NCI-H2107 treated with DMSO at 0.1 percent for 48 hours (cell line): ENCODE measurements at regions not wholly inside any gene's neighbourhood (a gene's known extent, or its start where the extent isn't known, plus 50 kb on each side); places are given as distances from the start of the nearest gene placed in this dataset.
"Not testable (repeated sequence)": the region's sequence is repeated elsewhere in the genome, so short reads cannot be mapped to it uniquely, and the experiment has no call there.

ENCODE experiments used
- DNase-seq: peaks from one replicate; lab custom pipeline; 2025; ENCODE audit not compliant: unreplicated experiment; lab: John Stamatoyannopoulos, UW

DNA sequence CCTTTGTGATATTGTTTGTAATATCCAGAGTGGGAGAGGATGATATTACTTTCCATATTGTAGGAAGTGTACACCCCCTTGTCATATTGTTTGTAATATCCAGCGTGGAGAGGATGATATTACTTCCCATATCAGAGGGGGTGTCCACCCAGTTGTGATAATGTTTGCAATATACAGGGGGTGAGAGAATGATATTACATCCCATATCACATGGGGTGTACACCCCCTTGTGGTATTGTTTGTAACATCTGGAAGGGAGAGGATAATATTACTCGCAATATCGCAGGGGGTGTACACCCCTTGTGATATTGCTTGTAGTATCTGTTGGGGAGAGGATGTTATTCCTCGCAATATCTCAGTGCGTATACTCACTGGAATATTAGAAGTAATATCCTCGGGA lies 61.5 kb downstream of the PRSS23 start:
- DNase-seq = no peak

- DNase-seq = no peak
Observed at GRCh38 chr11:86863476-86863875, 63.1 kb downstream of the PRSS23 start.

- DNase-seq = no peak
Observed at GRCh38 chr11:86865436-86865835, 65.1 kb downstream of the PRSS23 start.

DNA sequence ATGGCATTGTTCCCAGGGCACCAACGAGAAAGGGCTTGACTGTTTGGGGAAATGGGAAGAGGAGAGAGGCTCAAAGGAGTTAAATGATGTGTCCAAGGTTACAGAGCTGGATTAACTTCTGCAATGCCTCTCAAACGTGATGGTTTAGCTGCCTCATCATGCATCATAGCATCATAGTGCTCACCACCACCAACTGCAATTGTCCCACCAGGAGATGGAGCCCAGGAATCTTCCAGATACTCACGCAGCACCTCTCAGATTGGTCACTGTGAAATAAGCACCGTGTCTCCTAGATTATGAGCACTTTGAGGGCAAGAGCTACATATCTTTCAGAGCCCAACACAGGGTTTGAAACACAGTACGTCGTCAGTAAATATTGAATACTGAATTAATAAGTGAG lies 69.2 kb downstream of the PRSS23 start:
- no peak for DNase-seq

- peak; percentile 20 for DNase-seq
Observed at GRCh38 chr11:86869966-86870570, 69.7 kb downstream of the PRSS23 start.

- DNase-seq = no peak
Observed at GRCh38 chr11:86873573-86874083, 73.3 kb downstream of the PRSS23 start.

DNA sequence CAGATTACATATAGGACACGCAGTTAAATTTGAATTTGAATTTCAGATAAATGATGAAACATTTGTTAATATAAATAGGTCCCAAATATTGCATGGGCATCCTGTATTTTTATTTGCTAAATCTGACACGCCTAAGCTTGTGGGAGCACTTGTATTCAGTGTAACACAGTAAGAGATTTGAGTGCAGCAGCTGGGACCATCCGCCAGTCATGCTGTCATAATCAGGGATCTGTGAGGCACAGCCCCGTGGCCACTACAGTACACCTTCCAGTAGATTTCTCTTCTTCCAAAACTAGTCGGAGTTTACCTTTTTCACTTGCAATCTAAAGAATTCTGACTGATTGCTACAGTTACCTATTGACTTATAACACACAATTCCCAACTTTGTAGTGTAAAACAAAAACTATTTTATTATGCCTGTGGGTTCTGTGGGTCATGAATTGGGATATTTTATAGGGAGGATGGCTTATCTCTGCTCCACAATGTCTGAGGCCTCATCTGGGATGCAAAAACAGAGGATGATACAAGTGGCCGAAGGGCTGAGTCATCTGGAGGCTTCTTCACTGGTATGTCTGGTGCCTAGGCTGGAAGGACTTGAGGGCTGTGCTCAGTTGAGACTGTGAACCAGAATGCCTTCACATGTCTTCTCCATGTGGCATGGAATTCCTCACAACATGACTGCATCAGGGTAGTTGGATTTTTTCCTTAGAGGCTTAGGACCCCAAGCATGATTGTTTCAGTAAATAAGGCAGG lies 74.1 kb downstream of the PRSS23 start:
- DNase-seq = no peak

DNA sequence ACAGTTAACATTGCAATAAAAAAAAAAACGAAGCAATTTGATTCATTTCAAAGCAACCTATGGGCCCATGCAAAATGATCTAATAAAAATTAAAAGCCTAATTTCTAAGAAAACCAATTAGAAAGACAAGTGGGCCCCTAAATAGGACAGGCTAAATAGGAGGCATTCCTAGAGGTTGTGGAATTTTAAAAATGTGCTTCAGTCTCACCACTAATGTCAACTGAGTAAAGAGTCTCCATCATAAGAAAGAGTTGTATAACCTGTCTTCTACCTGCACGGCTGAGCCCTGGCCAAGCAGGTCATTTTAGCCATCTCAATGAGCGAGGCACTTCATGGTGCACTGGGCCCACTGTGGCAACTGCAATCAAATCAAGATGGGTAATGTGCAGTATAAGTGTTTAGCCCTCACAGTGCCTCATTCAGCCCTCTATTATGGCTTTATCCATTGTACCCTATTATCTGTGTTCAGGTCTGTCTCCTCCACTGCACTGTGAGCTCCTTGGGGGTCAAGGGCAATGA lies 76.4 kb downstream of the PRSS23 start:
- no peak for DNase-seq

GRCh38 chr11:86877503-86877902 lies 77.2 kb downstream of the PRSS23 start:
- DNase-seq = no peak

GRCh38 chr11:86879241-86879640 lies 76.0 kb downstream of the FZD4 start:
- DNase-seq = not testable (repeated sequence)

DNA sequence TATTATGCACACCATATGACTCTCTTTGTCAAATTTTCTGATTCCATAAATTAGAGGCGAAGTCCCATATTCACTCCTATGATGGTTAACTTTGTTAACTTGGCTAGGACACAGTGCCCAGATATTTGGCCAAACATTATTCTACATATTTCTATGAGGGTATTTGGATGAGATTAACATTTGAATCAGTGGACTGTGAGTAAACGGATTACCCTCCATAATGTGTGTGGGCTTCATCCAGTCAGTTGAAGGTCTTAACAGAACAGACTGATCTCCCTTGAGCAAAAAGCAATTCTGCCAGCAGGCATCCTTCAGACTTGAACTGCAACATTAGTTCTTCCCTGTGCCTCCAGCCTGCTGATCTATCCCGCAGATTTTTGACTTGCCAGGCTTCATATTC lies 69.9 kb downstream of the FZD4 start:
- DNase-seq = no peak

DNA sequence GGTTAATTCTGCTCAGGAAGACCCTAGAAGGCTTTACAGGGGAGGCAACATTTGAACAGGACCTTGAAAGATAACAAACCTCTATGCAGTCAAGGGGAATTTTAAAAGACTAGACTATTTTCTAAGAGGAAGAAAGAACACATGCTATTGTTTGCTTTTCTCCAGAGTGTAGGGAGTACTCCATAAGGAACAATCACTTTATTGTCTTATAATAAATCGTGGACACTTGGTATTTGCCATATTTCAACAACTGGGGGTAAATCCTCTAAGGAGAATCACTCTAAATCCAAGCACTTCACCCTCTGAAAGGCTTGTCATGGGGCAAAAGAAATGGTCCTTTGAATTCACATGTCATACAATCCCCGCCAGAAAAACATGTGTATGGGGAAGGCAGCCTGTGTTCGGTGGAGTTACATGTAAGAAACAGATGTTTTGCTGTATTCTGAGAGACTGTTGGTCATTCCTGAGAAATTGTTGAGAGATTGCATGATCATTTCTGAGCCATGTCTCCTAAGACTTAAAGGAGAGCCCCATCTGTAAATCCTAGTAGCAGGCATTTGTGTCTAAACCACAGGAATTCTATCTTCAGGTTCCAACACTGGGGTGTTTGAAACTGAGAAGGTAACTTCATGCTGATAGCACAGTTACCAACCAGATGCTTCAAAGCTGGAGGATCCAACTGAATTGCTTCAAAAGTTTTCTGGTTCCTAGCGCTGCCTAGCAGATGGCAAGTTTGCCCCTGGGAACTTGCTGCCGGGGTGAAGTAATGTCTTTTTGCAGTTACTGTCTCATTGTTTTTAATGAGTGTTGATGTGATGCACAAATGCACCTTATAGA lies 66.8 kb downstream of the FZD4 start:
- no peak for DNase-seq

- no peak for DNase-seq
Observed at GRCh38 chr11:86889001-86889341, 66.2 kb downstream of the FZD4 start.

DNA sequence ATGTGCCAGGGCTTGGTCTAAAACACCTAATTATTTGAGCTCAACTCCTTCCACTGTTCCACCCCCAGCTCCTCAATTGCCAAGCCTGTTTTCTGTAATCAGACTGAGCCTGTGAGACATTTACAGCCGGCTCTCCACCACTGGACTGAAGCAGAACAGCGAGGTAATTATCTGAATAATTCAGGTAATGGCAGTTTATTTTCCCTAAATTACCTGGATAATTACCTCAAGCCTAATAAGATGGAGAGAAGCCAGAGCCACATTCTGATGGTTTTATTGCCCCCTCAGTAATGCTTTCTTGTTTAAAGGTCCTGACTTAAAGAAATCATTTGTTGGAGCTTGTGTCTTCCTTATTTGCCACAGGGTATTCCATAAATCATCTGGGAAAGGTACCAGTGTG lies 64.2 kb downstream of the FZD4 start:
- no peak for DNase-seq

DNA sequence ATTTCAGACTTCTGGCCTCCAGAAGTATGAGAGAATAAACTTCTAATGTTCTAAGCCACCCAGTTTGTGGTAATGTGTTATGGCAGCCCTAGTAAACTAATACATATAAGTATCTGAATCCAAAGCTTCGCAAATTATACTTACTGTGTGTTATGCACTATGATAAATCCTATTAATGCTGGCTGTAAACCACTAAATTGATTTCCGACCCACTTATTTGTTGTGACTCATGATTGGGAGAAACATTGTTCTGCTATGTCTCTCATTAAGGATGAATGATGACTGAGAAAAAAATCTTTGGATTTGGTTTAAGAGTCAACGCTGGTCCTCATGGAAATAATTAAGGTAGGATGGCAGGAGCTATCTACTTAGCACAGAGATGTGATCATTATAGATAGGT lies 62.0 kb downstream of the FZD4 start:
- DNase-seq = no peak
